GM19372 (cell line): ENCODE measurements at regions not wholly inside any gene's neighbourhood (a gene's known extent, or its start where the extent isn't known, plus 50 kb on each side); places are given as distances from the start of the nearest gene placed in this dataset.
"Not testable (repeated sequence)": the region's sequence is repeated elsewhere in the genome, so short reads cannot be mapped to it uniquely, and the experiment has no call there.

Experiments used
- ATAC-seq: cut with Tn5 transposase; IDR thresholded peaks from one replicate; pipeline ENCODE4 v1.9.1; 2021; ENCODE audit warnings: mild to moderate bottlenecking, low read depth, moderate library complexity; ENCODE audit not compliant: unreplicated experiment

GRCh38 chr10:26952094-26952493 is 91.3 kb upstream of the ABI1 start:
- ATAC-seq: no peak

GRCh38 chr10:26951650-26952049 is 90.9 kb upstream of the ABI1 start:
- no peak for ATAC-seq

GRCh38 chr10:26950934-26951333 is 90.2 kb upstream of the ABI1 start:
- no peak for ATAC-seq

GRCh38 chr10:26946102-26946811 is 85.5 kb upstream of the ABI1 start:
- no peak for ATAC-seq

GRCh38 chr10:26944261-26944882 is 83.6 kb upstream of the ABI1 start:
- no peak for ATAC-seq

- no peak for ATAC-seq
Observed at GRCh38 chr10:26939962-26940354, 79.2 kb upstream of the ABI1 start.

- ATAC-seq: no peak
Observed at GRCh38 chr10:26939290-26939961, 78.7 kb upstream of the ABI1 start.

- no peak for ATAC-seq
Observed at GRCh38 chr10:26938578-26938977, 77.8 kb upstream of the ABI1 start.

- ATAC-seq: no peak
Observed at GRCh38 chr10:26937371-26937770, 76.6 kb upstream of the ABI1 start.

GRCh38 chr10:26934190-26934589 is 73.4 kb upstream of the ABI1 start:
- ATAC-seq: not testable (repeated sequence)

- ATAC-seq: no peak
Observed at GRCh38 chr10:26932576-26932975, 71.8 kb upstream of the ABI1 start.

GRCh38 chr10:26931223-26931622 is 70.5 kb upstream of the ABI1 start:
- peak; percentile 99 for ATAC-seq

GRCh38 chr10:26922824-26923223 is 62.1 kb upstream of the ABI1 start:
- ATAC-seq: not testable (repeated sequence)

- not testable (repeated sequence) for ATAC-seq
Observed at GRCh38 chr10:26919156-26919860, 58.5 kb upstream of the ABI1 start.

- no peak for ATAC-seq
Observed at GRCh38 chr10:26914898-26915297, 54.1 kb upstream of the ABI1 start.

GRCh38 chr10:26911811-26912461 is 51.2 kb upstream of the ABI1 start:
- ATAC-seq: peak; percentile 64
